Calu3 (cell line): ENCODE measurements at regions not wholly inside any gene's neighbourhood (a gene's known extent, or its start where the extent isn't known, plus 50 kb on each side); places are given as distances from the start of the nearest gene placed in this dataset.

ENCODE experiments used
- BruUV-seq: library from RNA; stranded (reverse); fragments of 400-500 nt; replicated peaks from 2 replicates; lab custom pipeline; 2021; lab: Mats Ljungman, UMichigan
- CTCF ChIA-PET: fragments of 300-600 bp; sonication (Branson Sonifier 250); formaldehyde crosslinking; loops from one replicate; lab custom pipeline; 2022; ENCODE audit warnings: antibody characterized with exemption; lab: Charles Lee
- DNase-seq: peaks from one replicate; pipeline ENCODE4 v3.0.0; 2022
- H3K27ac Mint-ChIP-seq: one replicate; pipeline ENCODE4 v1.8.0; 2022; ENCODE audit warnings: mixed read lengths; ENCODE audit not compliant: unreplicated experiment
- H3K27me3 Mint-ChIP-seq: one replicate; pipeline ENCODE4 v1.8.0; 2022; ENCODE audit warnings: mixed read lengths; ENCODE audit not compliant: unreplicated experiment
- H3K36me3 Mint-ChIP-seq: one replicate; pipeline ENCODE4 v1.8.0; 2022; ENCODE audit warnings: mild to moderate bottlenecking, moderate library complexity, mixed read lengths; ENCODE audit not compliant: insufficient read depth, unreplicated experiment
- H3K4me1 Mint-ChIP-seq: one replicate; pipeline ENCODE4 v1.8.0; 2022; ENCODE audit warnings: mild to moderate bottlenecking, low read depth, mixed read lengths; ENCODE audit not compliant: unreplicated experiment
- H3K4me3 Mint-ChIP-seq: one replicate; pipeline ENCODE4 v1.8.0; 2022; ENCODE audit warnings: mild to moderate bottlenecking, low read depth, moderate library complexity, mixed read lengths; ENCODE audit not compliant: unreplicated experiment
- H3K9me3 Mint-ChIP-seq: one replicate; pipeline ENCODE4 v1.8.0; 2022; ENCODE audit warnings: low read depth, mixed read lengths; ENCODE audit not compliant: unreplicated experiment
- CTCF ChIP-seq: fragments of 200-600 bp; IDR thresholded peaks from one replicate; pipeline ENCODE4 v1.8.0; 2022; ENCODE audit warnings: antibody characterized with exemption; ENCODE audit not compliant: unreplicated experiment
- intact Hi-C: fragments of 100-400 bp; cut with micrococcal nuclease; formaldehyde crosslinking; loops from one replicate; pipeline ENCODE4 v1.10.0; 2022; ENCODE audit not compliant: unreplicated experiment

DNA sequence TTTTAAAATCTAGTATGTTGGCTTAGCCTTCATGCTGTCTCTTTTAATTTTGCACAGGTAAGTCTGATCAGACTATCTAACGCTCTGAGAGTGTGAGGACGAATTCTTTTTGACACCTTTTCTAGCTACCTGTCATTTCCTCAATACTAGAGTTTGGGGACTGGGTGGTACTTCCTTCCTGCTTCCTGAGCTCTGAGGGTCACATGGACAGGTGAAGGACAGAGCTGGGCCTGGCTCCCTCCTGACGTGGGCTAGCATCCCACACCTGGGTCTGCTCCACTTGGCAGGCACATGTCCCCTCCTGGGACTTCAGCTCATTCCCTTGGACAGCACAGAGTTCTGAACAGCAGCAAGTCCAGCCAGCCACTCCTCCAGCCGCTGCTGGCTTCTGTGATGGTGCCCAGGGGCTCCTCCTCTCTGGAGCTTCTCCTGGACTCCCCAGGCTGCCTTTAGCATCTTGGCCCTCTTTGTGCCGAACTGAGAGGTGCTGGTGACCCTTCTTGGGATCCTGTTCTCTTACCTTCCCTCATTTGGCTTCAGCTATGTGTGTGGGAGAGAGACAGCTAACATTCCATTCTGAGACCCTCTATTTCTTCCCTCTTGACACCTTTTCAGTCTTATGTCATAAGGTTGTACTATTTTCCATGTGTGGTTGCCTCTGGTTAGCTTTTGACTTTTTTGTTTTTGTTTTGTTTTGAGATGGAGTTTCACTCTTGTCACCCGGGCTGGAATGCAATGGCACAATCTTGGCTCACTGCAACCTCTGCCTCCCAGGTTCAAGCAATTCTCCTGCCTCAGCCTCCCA, 106.9 kb downstream of the B3GNT2 start:
- intact Hi-C loops, result no loop called here
- Mint-ChIP-seq H3K36me3 (peaks cover 30% of the 10 kb centered on the region), H3K4me1 (peaks cover 51% of the 10 kb centered on the region), H3K9me3 (no peaks in the 10 kb centered on the region), H3K27ac (no peak overlapping the region), H3K4me3 (no peak overlapping the region), H3K27me3 (no peaks in the 10 kb centered on the region)
- CTCF ChIA-PET, result interaction anchor here (1.4 kb wide), 1 partner anchor 9 kb away, joined by 8 read pairs; no protein-coding TSS in a partner anchor
- no TSS peak for BruUV-seq
- no peak for TF ChIP-seq CTCF
- no peak for DNase-seq

- no peaks in the 10 kb centered on the region for H3K9me3 Mint-ChIP-seq
- no peak overlapping the region for H3K4me3 Mint-ChIP-seq
- H3K27me3 Mint-ChIP-seq, result no peaks in the 10 kb centered on the region
- H3K4me1 Mint-ChIP-seq, result peaks cover 33% of the 10 kb centered on the region
- BruUV-seq, result no TSS peak
- CTCF ChIA-PET, result no interaction called here
- peaks cover 16% of the 10 kb centered on the region for H3K36me3 Mint-ChIP-seq
- DNase-seq, result no peak
- intact Hi-C loops, result no loop called here
- H3K27ac Mint-ChIP-seq, result no peak overlapping the region
- TF ChIP-seq CTCF, result no peak
Measured at GRCh38 chr2:62300925-62301324, 105.0 kb downstream of the B3GNT2 start.

DNA sequence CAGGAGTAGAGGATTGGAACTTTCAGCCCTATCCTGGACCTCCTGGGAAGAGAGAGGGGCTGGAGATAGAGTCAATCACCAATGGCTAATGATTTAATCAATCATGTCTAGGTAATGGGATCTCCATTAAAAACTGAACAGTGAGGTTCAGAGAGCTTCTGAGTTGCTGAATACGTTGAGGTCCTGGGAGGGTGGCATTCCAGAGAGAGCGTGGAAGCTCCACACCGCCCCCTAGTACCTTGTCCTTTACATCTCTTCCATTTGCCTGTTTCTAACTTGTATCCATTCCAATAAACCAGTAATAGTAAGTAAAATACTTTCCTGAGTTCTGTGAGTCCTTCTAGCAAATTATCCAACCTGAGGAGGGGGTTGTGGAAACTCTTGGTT, 101.7 kb downstream of the B3GNT2 start:
- DNase-seq, result no peak
- Mint-ChIP-seq H3K4me3 (no peak overlapping the region), H3K4me1 (peaks cover 20% of the 10 kb centered on the region), H3K27me3 (no peaks in the 10 kb centered on the region), H3K36me3 (no peaks in the 10 kb centered on the region), H3K27ac (no peak overlapping the region), H3K9me3 (no peaks in the 10 kb centered on the region)
- BruUV-seq, result no TSS peak
- intact Hi-C loops, result no loop called here
- CTCF ChIA-PET, result no interaction called here
- TF ChIP-seq CTCF, result no peak

GRCh38 chr2:62296832-62297623, 101.1 kb downstream of the B3GNT2 start:
- peaks cover 22% of the 10 kb centered on the region for H3K4me1 Mint-ChIP-seq
- H3K27ac Mint-ChIP-seq, result no peak overlapping the region
- no peaks in the 10 kb centered on the region for H3K36me3 Mint-ChIP-seq
- CTCF ChIA-PET, result interaction anchor here (0.6 kb wide), 1 partner anchor 35 kb away, joined by 4 read pairs; no protein-coding TSS in a partner anchor
- intact Hi-C loops, result no loop called here
- no peak overlapping the region for H3K4me3 Mint-ChIP-seq
- no peak for TF ChIP-seq CTCF
- BruUV-seq, result no TSS peak
- DNase-seq, result no peak
- H3K27me3 Mint-ChIP-seq, result no peaks in the 10 kb centered on the region
- H3K9me3 Mint-ChIP-seq, result no peaks in the 10 kb centered on the region
